Hepatocyte (in vitro differentiated cells): ENCODE measurements at regions not wholly inside any gene's neighbourhood (a gene's known extent, or its start where the extent isn't known, plus 50 kb on each side); places are given as distances from the start of the nearest gene placed in this dataset.

Experiments used
- CTCF ChIP-seq: fragments of 200-600 bp; sonication (generic); IDR thresholded peaks from 2 replicates; pipeline ENCODE4 v1.5.1; 2016; ENCODE audit warnings: antibody characterized with exemption, mild to moderate bottlenecking; ENCODE audit not compliant: poor library complexity
- EZH2 ChIP-seq: fragments of 200-600 bp; sonication (generic); IDR thresholded peaks from 2 replicates; pipeline ENCODE4 v1.6.1; 2016; ENCODE audit warnings: antibody characterized with exemption, mild to moderate bottlenecking, borderline replicate concordance
- EZH2phosphoT487 ChIP-seq: fragments of 200-600 bp; sonication (generic); IDR thresholded peaks from one replicate; pipeline ENCODE4 v1.6.1; 2018; ENCODE audit warnings: antibody characterized with exemption, mild to moderate bottlenecking, low read depth, moderate library complexity; ENCODE audit not compliant: unreplicated experiment, severe bottlenecking

GRCh38 chr18:75644871-75645270 is 217.4 kb upstream of the SMIM21 start:
- TF ChIP-seq CTCF (no peak), EZH2 (no peak), EZH2phosphoT487 (no peak)
